ACHN (cell line): ENCODE measurements at regions not wholly inside any gene's neighbourhood (a gene's known extent, or its start where the extent isn't known, plus 50 kb on each side); places are given as distances from the start of the nearest gene placed in this dataset.

Experiments used
- DNase-seq: peaks from one replicate; pipeline ENCODE4 v3.0.0-alpha.2; 2015
- in situ Hi-C: cut with HindIII; loops from 2 replicates; pipeline ENCODE4 v1.10.0; 2017; ENCODE audit warnings: low sequenced_read_pairs, low pct_ligation_motif_present, low pct_unique_long_range_greater_than_20kb

- in situ Hi-C loops = no loop called here
- no peak for DNase-seq
Measured at GRCh38 chr3:6771171-6771570, 89.7 kb upstream of the GRM7 start.

DNA sequence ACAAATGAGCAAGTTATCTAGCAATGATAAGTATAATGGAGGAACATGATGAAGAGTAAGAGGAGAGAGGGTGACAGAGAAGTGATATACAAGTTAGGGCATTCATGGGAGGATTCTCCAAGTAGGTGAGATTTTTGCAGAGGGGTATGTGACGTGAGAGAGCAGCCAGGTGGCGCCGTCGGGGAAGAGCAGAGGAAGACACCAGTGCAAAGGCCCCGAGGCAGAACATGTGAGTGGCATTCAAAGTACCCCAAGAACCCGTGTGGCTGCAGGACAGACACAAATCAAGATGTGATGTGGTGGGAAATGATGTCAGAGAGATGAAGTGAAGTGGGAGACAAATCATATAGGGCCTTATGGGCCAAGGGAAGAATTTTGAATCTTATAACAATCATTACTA, 81.8 kb upstream of the GRM7 start:
- DNase-seq = no peak
- in situ Hi-C loops = no loop called here

GRCh38 chr3:6781092-6781491, 79.8 kb upstream of the GRM7 start:
- in situ Hi-C loops = no loop called here
- no peak for DNase-seq

DNA sequence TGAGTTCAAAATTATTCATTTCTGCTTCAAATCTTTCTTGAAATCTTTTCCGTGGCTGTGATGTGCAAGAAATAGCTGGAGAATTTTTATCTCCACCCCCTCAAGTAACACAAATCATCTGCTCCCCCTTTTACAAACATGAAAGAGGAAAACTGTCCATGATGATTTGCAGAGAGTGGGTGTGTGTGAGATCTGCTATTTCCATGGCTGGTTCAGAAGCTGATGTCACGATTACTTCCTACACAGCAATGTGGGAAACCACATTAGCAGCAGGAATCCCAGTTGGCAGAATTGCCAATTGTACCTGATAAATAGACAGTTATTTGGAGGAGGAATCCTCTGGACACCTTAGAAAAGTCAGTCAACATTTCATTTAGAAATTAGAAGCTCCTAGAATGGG, 75.2 kb upstream of the GRM7 start:
- in situ Hi-C loops = no loop called here
- DNase-seq = no peak

DNA sequence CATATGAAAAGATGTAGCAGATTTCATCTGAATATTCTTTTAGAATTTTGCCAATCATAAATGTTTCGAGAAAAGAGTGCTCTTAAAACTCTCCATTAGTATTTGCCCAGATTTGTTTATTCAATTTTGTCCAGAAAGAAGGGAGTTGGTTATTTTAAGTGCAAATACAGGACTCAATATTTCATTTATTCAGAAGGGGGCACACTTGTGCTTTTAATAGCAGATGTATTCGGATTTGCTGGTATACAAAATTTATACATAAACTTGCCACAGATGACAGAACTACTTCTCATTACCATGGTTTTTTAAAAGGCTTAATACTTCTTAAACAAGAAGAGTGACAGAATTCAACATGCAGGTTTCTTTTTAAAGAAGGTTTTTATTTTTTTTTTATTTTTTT, 69.8 kb upstream of the GRM7 start:
- DNase-seq = peak; percentile 2
- in situ Hi-C loops = no loop called here

DNA sequence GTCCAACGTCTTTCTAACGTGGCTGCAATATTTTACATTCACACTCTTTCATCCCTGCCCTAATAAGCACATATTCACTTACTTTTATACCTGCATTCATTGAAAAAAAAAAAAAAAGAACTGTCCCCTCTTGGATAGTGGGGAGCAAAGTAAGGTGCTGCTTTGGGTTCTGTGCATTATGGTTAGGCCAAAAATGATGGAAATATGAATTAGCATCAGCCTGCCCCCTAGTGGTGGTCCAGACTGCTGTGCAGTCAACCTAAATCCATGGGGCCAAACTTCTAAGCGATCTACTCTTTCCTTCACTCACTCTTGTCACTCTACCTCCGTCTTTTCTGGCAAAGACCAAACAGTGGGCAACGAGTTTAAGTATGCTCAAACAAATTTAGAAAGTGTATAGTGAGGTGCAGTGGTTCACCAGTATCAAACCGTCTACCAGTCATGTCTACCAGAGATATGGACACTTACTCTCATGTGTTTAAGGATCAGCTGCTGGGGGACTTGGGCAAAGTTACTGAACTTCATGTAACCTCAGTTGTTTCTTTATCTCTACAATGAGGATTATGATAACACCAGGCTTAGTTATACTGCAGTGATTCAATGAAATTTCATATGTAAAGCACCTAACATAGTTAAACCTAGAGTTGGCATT, 61.5 kb upstream of the GRM7 start:
- in situ Hi-C loops = no loop called here
- peak; percentile 28 for DNase-seq

GRCh38 chr3:6803619-6804018, 57.3 kb upstream of the GRM7 start:
- no peak for DNase-seq
- in situ Hi-C loops = no loop called here

DNA sequence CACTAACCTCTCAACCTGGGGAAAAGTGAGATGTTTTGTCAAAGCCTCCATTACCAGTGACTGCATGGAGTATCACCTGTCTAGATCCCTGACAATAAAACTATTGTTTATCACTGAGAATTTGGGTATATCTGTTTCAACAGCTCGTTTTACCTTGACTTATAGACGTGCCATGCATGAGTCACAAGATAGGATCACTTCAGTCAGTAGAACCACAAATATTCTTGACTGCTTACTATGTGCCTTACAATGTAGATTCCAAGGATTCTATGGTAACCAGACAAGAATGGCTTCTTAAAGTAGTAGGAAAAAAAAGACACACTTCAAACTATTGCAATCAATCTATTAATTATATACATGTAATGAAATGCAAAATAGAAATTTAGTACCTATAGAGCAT, 55.7 kb upstream of the GRM7 start:
- in situ Hi-C loops = no loop called here
- DNase-seq = no peak

GRCh38 chr3:6806991-6807390, 53.9 kb upstream of the GRM7 start:
- in situ Hi-C loops = no loop called here
- no peak for DNase-seq

GRCh38 chr3:6807967-6808588, 52.8 kb upstream of the GRM7 start:
- in situ Hi-C loops = no loop called here
- DNase-seq = no peak

GRCh38 chr3:6809349-6809748, 51.6 kb upstream of the GRM7 start:
- DNase-seq = no peak
- in situ Hi-C loops = no loop called here
